Endometrial microvascular endothelial cells (primary cell): ENCODE measurements at regions not wholly inside any gene's neighbourhood (a gene's known extent, or its start where the extent isn't known, plus 50 kb on each side); places are given as distances from the start of the nearest gene placed in this dataset.

Source experiments
- in situ Hi-C: cut with HindIII; loops from 2 replicates; pipeline ENCODE4 v1.10.0; 2017; ENCODE audit warnings: low sequenced_read_pairs, low pct_unique_long_range_greater_than_20kb; ENCODE audit errors: inconsistent ontology term

GRCh38 chr17:52744179-52744578 lies 585.7 kb upstream of the CA10 start:
- in situ Hi-C loops, result no loop called here

- in situ Hi-C loops, result no loop called here
Measured at GRCh38 chr17:52740006-52740405, 581.5 kb upstream of the CA10 start.

GRCh38 chr17:52738791-52739190 lies 580.3 kb upstream of the CA10 start:
- in situ Hi-C loops, result no loop called here

- in situ Hi-C loops, result no loop called here
Measured at GRCh38 chr17:52737071-52737470, 578.6 kb upstream of the CA10 start.

- in situ Hi-C loops, result no loop called here
Measured at GRCh38 chr17:52732841-52733240, 574.3 kb upstream of the CA10 start.

- in situ Hi-C loops, result no loop called here
Measured at GRCh38 chr17:52724578-52724977, 566.1 kb upstream of the CA10 start.

- in situ Hi-C loops, result no loop called here
Measured at GRCh38 chr17:52721910-52722309, 563.4 kb upstream of the CA10 start.

GRCh38 chr17:52710363-52710901 lies 551.9 kb upstream of the CA10 start:
- in situ Hi-C loops, result no loop called here

- in situ Hi-C loops, result no loop called here
Measured at GRCh38 chr17:52709724-52710123, 551.2 kb upstream of the CA10 start.

- in situ Hi-C loops, result no loop called here
Measured at GRCh38 chr17:52696362-52696761, 537.8 kb upstream of the CA10 start.

- in situ Hi-C loops, result no loop called here
Measured at GRCh38 chr17:52686140-52686539, 527.6 kb upstream of the CA10 start.

- in situ Hi-C loops, result no loop called here
Measured at GRCh38 chr17:52681480-52681879, 523.0 kb upstream of the CA10 start.

GRCh38 chr17:52678211-52678610 lies 519.7 kb upstream of the CA10 start:
- in situ Hi-C loops, result no loop called here

GRCh38 chr17:52674686-52675085 lies 516.2 kb upstream of the CA10 start:
- in situ Hi-C loops, result no loop called here

- in situ Hi-C loops, result no loop called here
Measured at GRCh38 chr17:52673791-52674190, 515.3 kb upstream of the CA10 start.

- in situ Hi-C loops, result no loop called here
Measured at GRCh38 chr17:52666264-52666663, 507.8 kb upstream of the CA10 start.

- in situ Hi-C loops, result no loop called here
Measured at GRCh38 chr17:52660692-52661091, 502.2 kb upstream of the CA10 start.

- in situ Hi-C loops, result no loop called here
Measured at GRCh38 chr17:52653014-52653413, 494.5 kb upstream of the CA10 start.

- in situ Hi-C loops, result no loop called here
Measured at GRCh38 chr17:52648995-52649394, 490.5 kb upstream of the CA10 start.

- in situ Hi-C loops, result no loop called here
Measured at GRCh38 chr17:52647411-52647810, 488.9 kb upstream of the CA10 start.

- in situ Hi-C loops, result no loop called here
Measured at GRCh38 chr17:52636443-52636842, 477.9 kb upstream of the CA10 start.
